Stimulated activated memory B cell treated with anti-CD40 and anti-IgM and Interleukin-4, amounts not matched to agents 10 μg/mL and 1 μg/mL and 100 μg/mL, for 72 hours (primary cell): ENCODE measurements at regions not wholly inside any gene's neighbourhood (a gene's known extent, or its start where the extent isn't known, plus 50 kb on each side); places are given as distances from the start of the nearest gene placed in this dataset.

Source experiments
- ATAC-seq: fragments of 150-1000 bp; cut with Tn5 transposase; 2 replicates; pipeline ENCODE4 v1.10.0; 2021
- H3K27ac Mint-ChIP-seq: one replicate; pipeline ENCODE4 v1.8.0; 2022; ENCODE audit warnings: mild to moderate bottlenecking, mixed read lengths
- H3K27me3 Mint-ChIP-seq: one replicate; pipeline ENCODE4 v1.8.0; 2022; ENCODE audit warnings: mixed read lengths
- H3K36me3 Mint-ChIP-seq: one replicate; pipeline ENCODE4 v1.8.0; 2022; ENCODE audit warnings: mixed read lengths
- H3K4me1 Mint-ChIP-seq: one replicate; pipeline ENCODE4 v1.8.0; 2022; ENCODE audit warnings: mixed read lengths
- H3K4me3 Mint-ChIP-seq: one replicate; pipeline ENCODE4 v1.8.0; 2022; ENCODE audit warnings: mild to moderate bottlenecking, moderate library complexity, mixed read lengths
- H3K9me3 Mint-ChIP-seq: one replicate; pipeline ENCODE4 v1.8.0; 2022; ENCODE audit warnings: mixed read lengths

GRCh38 chrX:69299951-69300714 is 134.9 kb upstream of the PJA1 start:
- no peaks in the 10 kb centered on the region for H3K9me3 Mint-ChIP-seq
- H3K4me1 Mint-ChIP-seq, result no peaks in the 10 kb centered on the region
- ATAC-seq, result no peak
- H3K27me3 Mint-ChIP-seq, result peaks cover 38% of the 10 kb centered on the region
- no peak overlapping the region for H3K27ac Mint-ChIP-seq
- H3K36me3 Mint-ChIP-seq, result no peaks in the 10 kb centered on the region
- H3K4me3 Mint-ChIP-seq, result no peak overlapping the region

- Mint-ChIP-seq H3K4me1 (no peaks in the 10 kb centered on the region), H3K9me3 (no peaks in the 10 kb centered on the region), H3K27ac (no peak overlapping the region), H3K36me3 (no peaks in the 10 kb centered on the region), H3K27me3 (peaks cover 30% of the 10 kb centered on the region), H3K4me3 (no peak overlapping the region)
- ATAC-seq, result no peak
Observed at GRCh38 chrX:69299285-69299684, 134.0 kb upstream of the PJA1 start.

GRCh38 chrX:69298466-69299140 is 133.3 kb upstream of the PJA1 start:
- no peak for ATAC-seq
- H3K4me1 Mint-ChIP-seq, result no peaks in the 10 kb centered on the region
- H3K36me3 Mint-ChIP-seq, result no peaks in the 10 kb centered on the region
- H3K9me3 Mint-ChIP-seq, result no peaks in the 10 kb centered on the region
- no peak overlapping the region for H3K4me3 Mint-ChIP-seq
- H3K27me3 Mint-ChIP-seq, result peaks cover 23% of the 10 kb centered on the region
- H3K27ac Mint-ChIP-seq, result no peak overlapping the region

- ATAC-seq, result no peak
- no peak overlapping the region for H3K27ac Mint-ChIP-seq
- no peaks in the 10 kb centered on the region for H3K9me3 Mint-ChIP-seq
- H3K4me3 Mint-ChIP-seq, result no peak overlapping the region
- H3K27me3 Mint-ChIP-seq, result peaks cover 13% of the 10 kb centered on the region
- H3K4me1 Mint-ChIP-seq, result no peaks in the 10 kb centered on the region
- no peaks in the 10 kb centered on the region for H3K36me3 Mint-ChIP-seq
Observed at GRCh38 chrX:69297506-69297905, 132.3 kb upstream of the PJA1 start.

- no peaks in the 10 kb centered on the region for H3K36me3 Mint-ChIP-seq
- ATAC-seq, result no peak
- no peak overlapping the region for H3K27ac Mint-ChIP-seq
- H3K27me3 Mint-ChIP-seq, result peaks cover 3% of the 10 kb centered on the region
- no peak overlapping the region for H3K4me3 Mint-ChIP-seq
- H3K9me3 Mint-ChIP-seq, result no peaks in the 10 kb centered on the region
- no peaks in the 10 kb centered on the region for H3K4me1 Mint-ChIP-seq
Observed at GRCh38 chrX:69293776-69294601, 128.7 kb upstream of the PJA1 start.

GRCh38 chrX:69291116-69291515 is 125.9 kb upstream of the PJA1 start:
- peaks cover 9% of the 10 kb centered on the region for H3K27me3 Mint-ChIP-seq
- H3K4me3 Mint-ChIP-seq, result no peak overlapping the region
- H3K36me3 Mint-ChIP-seq, result no peaks in the 10 kb centered on the region
- H3K4me1 Mint-ChIP-seq, result no peaks in the 10 kb centered on the region
- H3K9me3 Mint-ChIP-seq, result no peaks in the 10 kb centered on the region
- H3K27ac Mint-ChIP-seq, result no peak overlapping the region
- no peak for ATAC-seq

GRCh38 chrX:69290292-69290691 is 125.0 kb upstream of the PJA1 start:
- peaks cover 9% of the 10 kb centered on the region for H3K27me3 Mint-ChIP-seq
- H3K36me3 Mint-ChIP-seq, result no peaks in the 10 kb centered on the region
- ATAC-seq, result no peak
- no peak overlapping the region for H3K27ac Mint-ChIP-seq
- no peaks in the 10 kb centered on the region for H3K4me1 Mint-ChIP-seq
- no peaks in the 10 kb centered on the region for H3K9me3 Mint-ChIP-seq
- no peak overlapping the region for H3K4me3 Mint-ChIP-seq

- ATAC-seq, result no peak
- Mint-ChIP-seq H3K36me3 (no peaks in the 10 kb centered on the region), H3K4me3 (no peak overlapping the region)
Observed at GRCh38 chrX:69289793-69290123, 124.5 kb upstream of the PJA1 start.

GRCh38 chrX:69289046-69289792 is 124.0 kb upstream of the PJA1 start:
- Mint-ChIP-seq H3K27me3 (peaks cover 9% of the 10 kb centered on the region), H3K27ac (no peak overlapping the region), H3K4me3 (no peak overlapping the region), H3K36me3 (no peaks in the 10 kb centered on the region), H3K9me3 (no peaks in the 10 kb centered on the region), H3K4me1 (no peaks in the 10 kb centered on the region)
- ATAC-seq, result no peak

More at GRCh38 chrX:69289793-69290123, 124.5 kb upstream of the PJA1 start:
- Mint-ChIP-seq H3K27me3 (peaks cover 9% of the 10 kb centered on the region), H3K9me3 (no peaks in the 10 kb centered on the region), H3K27ac (no peak overlapping the region), H3K4me1 (no peaks in the 10 kb centered on the region)

GRCh38 chrX:69287095-69287494 is 121.8 kb upstream of the PJA1 start:
- no peak overlapping the region for H3K4me3 Mint-ChIP-seq
- ATAC-seq, result no peak
- H3K9me3 Mint-ChIP-seq, result no peaks in the 10 kb centered on the region
- H3K36me3 Mint-ChIP-seq, result no peaks in the 10 kb centered on the region
- peaks cover 9% of the 10 kb centered on the region for H3K27me3 Mint-ChIP-seq
- no peak overlapping the region for H3K27ac Mint-ChIP-seq
- H3K4me1 Mint-ChIP-seq, result no peaks in the 10 kb centered on the region

GRCh38 chrX:69286565-69286906 is 121.3 kb upstream of the PJA1 start:
- Mint-ChIP-seq H3K27ac (no peak overlapping the region), H3K4me3 (no peak overlapping the region), H3K27me3 (peaks cover 9% of the 10 kb centered on the region), H3K4me1 (no peaks in the 10 kb centered on the region), H3K9me3 (no peaks in the 10 kb centered on the region), H3K36me3 (no peaks in the 10 kb centered on the region)
- no peak for ATAC-seq

GRCh38 chrX:69285881-69286564 is 120.8 kb upstream of the PJA1 start:
- H3K4me3 Mint-ChIP-seq, result peak overlapping the region; percentile 64
- peaks cover 9% of the 10 kb centered on the region for H3K27me3 Mint-ChIP-seq
- no peak overlapping the region for H3K27ac Mint-ChIP-seq
- H3K36me3 Mint-ChIP-seq, result no peaks in the 10 kb centered on the region
- H3K4me1 Mint-ChIP-seq, result no peaks in the 10 kb centered on the region
- peak; percentile 53 for ATAC-seq
- no peaks in the 10 kb centered on the region for H3K9me3 Mint-ChIP-seq

- H3K9me3 Mint-ChIP-seq, result no peaks in the 10 kb centered on the region
- peak overlapping the region; percentile 64 for H3K4me3 Mint-ChIP-seq
- no peaks in the 10 kb centered on the region for H3K4me1 Mint-ChIP-seq
- no peaks in the 10 kb centered on the region for H3K36me3 Mint-ChIP-seq
- H3K27ac Mint-ChIP-seq, result no peak overlapping the region
- ATAC-seq, result no peak
- peaks cover 9% of the 10 kb centered on the region for H3K27me3 Mint-ChIP-seq
Observed at GRCh38 chrX:69285401-69285877, 120.2 kb upstream of the PJA1 start.

GRCh38 chrX:69284491-69284890 is 119.2 kb upstream of the PJA1 start:
- Mint-ChIP-seq H3K9me3 (no peaks in the 10 kb centered on the region), H3K27me3 (peaks cover 15% of the 10 kb centered on the region), H3K27ac (no peak overlapping the region), H3K4me1 (no peaks in the 10 kb centered on the region), H3K4me3 (no peak overlapping the region), H3K36me3 (no peaks in the 10 kb centered on the region)
- no peak for ATAC-seq
